SK-N-MC (cell line): ENCODE measurements at regions not wholly inside any gene's neighbourhood (a gene's known extent, or its start where the extent isn't known, plus 50 kb on each side); places are given as distances from the start of the nearest gene placed in this dataset.

Experiments
- EZH2 ChIP-seq: fragments of 200-600 bp; sonication (generic); IDR thresholded peaks from one replicate; pipeline ENCODE4 v1.6.1; 2017; ENCODE audit warnings: antibody characterized with exemption
- FOXP2 ChIP-seq: optimal IDR thresholded peaks from 2 replicates; pipeline ENCODE3; 2011; ENCODE audit warnings: mild to moderate bottlenecking, moderate library complexity; ENCODE audit not compliant: insufficient read depth; ENCODE audit errors: extremely low read length, control extremely low read depth
- POLR2AphosphoS5 ChIP-seq: IDR thresholded peaks from 2 replicates; pipeline ENCODE4 v1.6.1; 2012; ENCODE audit warnings: mild to moderate bottlenecking, low read depth, low read length, borderline replicate concordance

GRCh38 chr16:86063760-86064405 lies 164.9 kb downstream of the IRF8 start:
- TF ChIP-seq EZH2 (no peak), POLR2AphosphoS5 (no peak), FOXP2 (no peak)
